ENCODE measurements at regions not wholly inside any gene's neighbourhood (a gene's known extent, or its start where the extent isn't known, plus 50 kb on each side); places are given as distances from the start of the nearest gene placed in this dataset.

DNA sequence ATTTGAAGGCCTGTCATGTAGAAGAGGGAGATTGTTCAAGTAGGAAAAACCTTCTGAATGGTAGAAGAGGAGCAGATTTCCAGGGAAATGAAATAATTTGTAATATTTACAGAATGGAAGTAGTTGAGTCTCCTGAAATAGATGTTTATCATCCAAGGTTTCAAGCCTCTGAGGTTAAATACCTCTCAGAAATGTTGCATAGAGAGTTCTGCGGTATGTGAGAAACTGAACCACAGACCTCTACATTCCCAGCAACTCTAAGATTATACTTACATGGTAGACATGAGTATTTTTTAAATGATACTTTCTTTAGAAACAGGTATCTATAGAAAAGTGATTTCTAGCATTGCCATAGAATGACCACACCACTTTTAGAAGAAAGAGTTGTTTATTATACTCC lies 379.8 kb upstream of the FANCL start:
- no peak for DNase-seq
- intact Hi-C loops (cut with DNase I; ENCODE audit: low total_unique reads): no loop called here
- no peak for TF ChIP-seq POLR2A (IDR thresholded peaks at IDR 0.05)
- TF ChIP-seq, protein P1, sequence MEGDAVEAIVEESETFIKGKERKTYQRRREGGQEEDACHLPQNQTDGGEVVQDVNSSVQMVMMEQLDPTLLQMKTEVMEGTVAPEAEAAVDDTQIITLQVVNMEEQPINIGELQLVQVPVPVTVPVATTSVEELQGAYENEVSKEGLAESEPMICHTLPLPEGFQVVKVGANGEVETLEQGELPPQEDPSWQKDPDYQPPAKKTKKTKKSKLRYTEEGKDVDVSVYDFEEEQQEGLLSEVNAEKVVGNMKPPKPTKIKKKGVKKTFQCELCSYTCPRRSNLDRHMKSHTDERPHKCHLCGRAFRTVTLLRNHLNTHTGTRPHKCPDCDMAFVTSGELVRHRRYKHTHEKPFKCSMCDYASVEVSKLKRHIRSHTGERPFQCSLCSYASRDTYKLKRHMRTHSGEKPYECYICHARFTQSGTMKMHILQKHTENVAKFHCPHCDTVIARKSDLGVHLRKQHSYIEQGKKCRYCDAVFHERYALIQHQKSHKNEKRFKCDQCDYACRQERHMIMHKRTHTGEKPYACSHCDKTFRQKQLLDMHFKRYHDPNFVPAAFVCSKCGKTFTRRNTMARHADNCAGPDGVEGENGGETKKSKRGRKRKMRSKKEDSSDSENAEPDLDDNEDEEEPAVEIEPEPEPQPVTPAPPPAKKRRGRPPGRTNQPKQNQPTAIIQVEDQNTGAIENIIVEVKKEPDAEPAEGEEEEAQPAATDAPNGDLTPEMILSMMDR (IDR thresholded peaks at IDR 0.05): no peak

GRCh38 chr2:58620093-58620492 lies 379.0 kb upstream of the FANCL start:
- no peak for DNase-seq
- H3K36me3 ChIP-seq: no peaks in the 10 kb centered on the region
- H3K4me3 ChIP-seq: no peak overlapping the region
- no peaks in the 10 kb centered on the region for H3K27me3 ChIP-seq
- TF ChIP-seq, protein P1 (IDR thresholded peaks at IDR 0.05): no peak
- TF ChIP-seq POLR2A (IDR thresholded peaks at IDR 0.05): no peak
- no peaks in the 10 kb centered on the region for H3K4me1 ChIP-seq
- intact Hi-C loops (cut with DNase I; ENCODE audit: low total_unique reads): no loop called here
- H3K27ac ChIP-seq: no peak overlapping the region
- no peaks in the 10 kb centered on the region for H3K9me3 ChIP-seq

More for the DNA sequence above, 379.8 kb upstream of the FANCL start:
- Histone ChIP-seq H3K4me3 (no peak overlapping the region), H3K27ac (no peak overlapping the region), H3K27me3 (no peaks in the 10 kb centered on the region), H3K36me3 (no peaks in the 10 kb centered on the region), H3K4me1 (no peaks in the 10 kb centered on the region), H3K9me3 (no peaks in the 10 kb centered on the region)

DNA sequence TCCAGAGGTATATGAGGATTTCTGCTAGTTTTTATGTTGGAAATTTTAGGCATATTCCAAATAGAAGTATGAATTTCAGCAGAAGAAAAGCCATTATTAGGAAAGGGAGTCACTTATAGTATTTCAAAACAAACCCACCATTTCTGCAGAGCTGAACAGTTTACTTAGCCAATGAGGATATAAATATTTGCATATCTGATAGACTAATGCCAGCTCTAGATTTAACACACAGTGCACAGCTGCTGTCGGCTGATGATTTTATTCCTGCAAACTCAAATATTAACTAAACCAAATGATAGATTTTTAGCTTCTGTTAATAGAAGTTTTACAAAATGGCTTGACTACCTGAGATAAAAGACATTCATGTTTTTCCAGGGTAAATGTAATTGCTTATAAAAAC lies 375.8 kb upstream of the FANCL start:
- Histone ChIP-seq H3K4me3 (no peak overlapping the region), H3K27ac (no peak overlapping the region), H3K36me3 (no peaks in the 10 kb centered on the region), H3K4me1 (no peaks in the 10 kb centered on the region), H3K27me3 (no peaks in the 10 kb centered on the region), H3K9me3 (no peaks in the 10 kb centered on the region)
- DNase-seq: no peak
- intact Hi-C loops (cut with DNase I; ENCODE audit: low total_unique reads): no loop called here
- TF ChIP-seq, protein P1 (IDR thresholded peaks at IDR 0.05): no peak
- TF ChIP-seq POLR2A (IDR thresholded peaks at IDR 0.05): no peak

- Histone ChIP-seq H3K27me3 (no peaks in the 10 kb centered on the region), H3K27ac (no peak overlapping the region), H3K4me3 (no peak overlapping the region), H3K36me3 (no peaks in the 10 kb centered on the region), H3K4me1 (no peaks in the 10 kb centered on the region), H3K9me3 (no peaks in the 10 kb centered on the region)
- no peak for DNase-seq
- intact Hi-C loops (cut with DNase I; ENCODE audit: low total_unique reads): no loop called here
- no peak for TF ChIP-seq POLR2A (IDR thresholded peaks at IDR 0.05)
- TF ChIP-seq, protein P1 (IDR thresholded peaks at IDR 0.05): no peak
Measured at GRCh38 chr2:58614219-58614618, 373.1 kb upstream of the FANCL start.

GRCh38 chr2:58612973-58613372 lies 371.8 kb upstream of the FANCL start:
- TF ChIP-seq, protein P1 (IDR thresholded peaks at IDR 0.05): no peak
- TF ChIP-seq POLR2A (IDR thresholded peaks at IDR 0.05): no peak
- DNase-seq: no peak
- no peaks in the 10 kb centered on the region for H3K36me3 ChIP-seq
- no peak overlapping the region for H3K27ac ChIP-seq
- no peaks in the 10 kb centered on the region for H3K9me3 ChIP-seq
- no peaks in the 10 kb centered on the region for H3K4me1 ChIP-seq
- intact Hi-C loops (cut with DNase I; ENCODE audit: low total_unique reads): no loop called here
- H3K27me3 ChIP-seq: no peaks in the 10 kb centered on the region
- H3K4me3 ChIP-seq: no peak overlapping the region
